Body of pancreas (tissue), 4 donors: ENCODE measurements at regions not wholly inside any gene's neighbourhood (a gene's known extent, or its start where the extent isn't known, plus 50 kb on each side); places are given as distances from the start of the nearest gene placed in this dataset.

Experiments
- ATAC-seq: fragments of 150-250 bp; one replicate; pipeline ENCODE4 v1.9.1; 2016
- DNase-seq, 4 donors: peaks; one replicate each; pipeline ENCODE4 v3.0.0-alpha.2; 2019
- H3K27ac ChIP-seq, 4 donors: fragments of 200-600 bp; sonication (generic); 1 replicate in 3 of 4; 2 replicates in 1 of 4; pipeline versions ENCODE4 v1.5.1 to v1.6.1; 2016 to 2019; ENCODE audit warnings: mild to moderate bottlenecking in 1 of 4, mixed read lengths in 1 of 4, moderate library complexity in 1 of 4
- H3K27me3 ChIP-seq, 2 donors: fragments of 200-600 bp; sonication (generic); one replicate each; pipeline ENCODE4 v1.6.0; 2016; ENCODE audit warnings: mild to moderate bottlenecking in 1 of 2
- H3K36me3 ChIP-seq, 2 donors: fragments of 200-600 bp; sonication (generic); replicated peaks in 1 of 2; 2 replicates each; pipeline ENCODE4 v1.5.1; 2016; ENCODE audit warnings: low read depth in 2 of 2; ENCODE audit not compliant: insufficient read depth in 1 of 2
- H3K4me1 ChIP-seq: fragments of 200-600 bp; sonication (generic); one replicate; pipeline ENCODE4 v1.6.0; 2016
- H3K4me3 ChIP-seq, 2 donors: fragments of 200-600 bp; sonication (generic); 1 replicate in 1 of 2; 2 replicates in 1 of 2; pipeline ENCODE4 v1.5.1; 2016 to 2019
- H3K9me3 ChIP-seq, 3 donors: fragments of 200-600 bp; sonication (generic); 1 replicate in 2 of 3; 2 replicates in 1 of 3; pipeline ENCODE4 v1.5.1; 2016
- CTCF ChIP-seq, 7 experiments: fragments of 450-650 bp in 4 of 7; fragments of 200-600 bp in 3 of 7; sonication (generic) in 3 of 7; IDR thresholded peaks; one replicate each; pipeline ENCODE4 v1.5.1; 2016 to 2019; ENCODE audit warnings: antibody characterized with exemption in 7 of 7
- POLR2A ChIP-seq, 3 donors: fragments of 450-650 bp; IDR thresholded peaks; one replicate each; pipeline ENCODE4 v1.6.1; 2016; ENCODE audit warnings: antibody characterized with exemption in 3 of 3, mild to moderate bottlenecking in 2 of 3
- WGBS, 2 donors: methylation state at CpG; one replicate each; pipeline ENCODE4 v1.1.5; 2017; 5-methylcytosine and 5-hydroxymethylcytosine counted together
- intact Hi-C: fragments of 100-400 bp; cut with DNase I; formaldehyde crosslinking; loops from one replicate; pipeline ENCODE4 v1.15.1; 2023

- intact Hi-C loops = no loop called here
- H3K27me3 ChIP-seq = no peaks in the 10 kb centered on the region
- WGBS, 2 donors = 64 to 69% methylated on average over 2 of the region's 2 CpGs
- H3K9me3 ChIP-seq = no peaks in the 10 kb centered on the region
- TF ChIP-seq POLR2A (IDR thresholded peaks at IDR 0.05) = no peak
- no peak for TF ChIP-seq CTCF (IDR thresholded peaks at IDR 0.05)
- ATAC-seq (no peak), DNase-seq (no peak)
- H3K27ac ChIP-seq = no peak overlapping the region
- H3K4me3 ChIP-seq = no peak overlapping the region
- no peaks in the 10 kb centered on the region for H3K4me1 ChIP-seq
- H3K36me3 ChIP-seq = no peaks in the 10 kb centered on the region
These were observed 473.3 kb upstream of the PCDH15 start for GRCh38 chr10:55274367-55274766.

DNA sequence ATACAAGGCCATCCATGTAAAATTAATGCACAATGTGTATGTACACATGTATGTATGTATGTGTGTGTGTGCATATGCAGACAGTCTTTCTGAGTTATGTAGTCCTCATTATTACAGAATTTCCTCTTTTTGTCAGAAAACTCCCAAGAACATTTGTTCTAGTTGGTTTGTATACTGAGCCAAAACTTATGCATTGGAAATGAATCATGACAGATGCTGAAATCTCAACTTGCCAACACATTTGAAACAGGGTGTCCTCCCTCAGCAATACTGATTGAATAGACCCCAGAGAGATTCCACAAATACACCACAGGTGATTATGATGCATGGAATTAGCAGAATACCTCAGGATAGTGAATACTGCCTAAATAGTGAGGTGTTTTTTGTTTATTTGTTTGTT, 472.9 kb upstream of the PCDH15 start:
- H3K27ac ChIP-seq = no peak overlapping the region
- intact Hi-C loops = no loop called here
- no peak for TF ChIP-seq POLR2A (IDR thresholded peaks at IDR 0.05)
- TF ChIP-seq CTCF (IDR thresholded peaks at IDR 0.05) = no peak
- DNase-seq (no peak), ATAC-seq (no peak)
- no peaks in the 10 kb centered on the region for H3K4me1 ChIP-seq
- H3K4me3 ChIP-seq = no peak overlapping the region
- no peaks in the 10 kb centered on the region for H3K9me3 ChIP-seq
- H3K36me3 ChIP-seq = no peaks in the 10 kb centered on the region
- H3K27me3 ChIP-seq = no peaks in the 10 kb centered on the region

DNA sequence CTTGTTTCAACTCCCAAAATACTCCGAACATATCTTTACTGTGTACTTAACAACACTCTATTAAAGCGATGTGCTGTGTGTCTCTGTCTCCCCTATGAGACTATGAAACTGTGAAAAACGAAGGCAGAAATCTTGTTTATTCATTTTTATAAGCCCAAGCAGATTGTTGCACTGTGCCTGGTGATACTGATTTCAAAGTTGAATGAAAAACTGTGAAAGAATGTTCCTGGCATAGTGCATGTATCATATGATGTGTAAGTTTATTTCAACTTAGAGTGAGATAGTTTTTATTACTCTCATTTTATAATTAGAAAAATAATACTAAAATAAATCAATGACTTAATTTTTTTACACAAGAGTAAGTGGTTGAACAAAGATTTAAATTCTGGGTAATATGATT, 471.9 kb upstream of the PCDH15 start:
- WGBS, 2 donors = 61 to 62% methylated on average over 3 of the region's 3 CpGs
- Histone ChIP-seq H3K9me3 (no peaks in the 10 kb centered on the region), H3K27me3 (no peaks in the 10 kb centered on the region), H3K36me3 (no peaks in the 10 kb centered on the region), H3K27ac (no peak overlapping the region), H3K4me1 (no peaks in the 10 kb centered on the region), H3K4me3 (no peak overlapping the region)
- intact Hi-C loops = no loop called here
- no peak for DNase-seq
- ATAC-seq = no peak
- TF ChIP-seq CTCF (IDR thresholded peaks at IDR 0.05) (no peak), POLR2A (IDR thresholded peaks at IDR 0.05) (no peak)

DNA sequence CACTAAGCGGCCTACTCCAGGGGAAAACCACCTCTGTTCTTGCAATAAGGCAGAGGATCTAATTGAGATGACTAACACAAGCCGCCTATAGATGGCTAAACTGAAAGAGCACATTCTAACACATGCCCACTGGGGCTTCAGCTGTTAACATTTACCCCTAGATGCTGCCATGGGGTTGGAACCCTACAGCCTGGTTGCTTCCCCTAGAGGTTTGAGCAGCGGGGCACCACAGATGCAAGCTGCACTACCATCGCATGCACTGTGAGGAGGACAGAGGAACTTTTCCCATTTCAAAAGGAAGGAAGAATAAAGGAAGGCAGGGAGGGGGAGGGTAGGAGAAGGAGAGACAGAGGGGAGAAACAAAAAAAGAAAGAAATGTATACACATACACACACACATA, 465.8 kb upstream of the PCDH15 start:
- no peak overlapping the region for H3K27ac ChIP-seq
- intact Hi-C loops = no loop called here
- no peaks in the 10 kb centered on the region for H3K4me1 ChIP-seq
- TF ChIP-seq CTCF (IDR thresholded peaks at IDR 0.05) = no peak
- TF ChIP-seq POLR2A (IDR thresholded peaks at IDR 0.05) = no peak
- no peaks in the 10 kb centered on the region for H3K27me3 ChIP-seq
- DNase-seq = no peak
- no peak for ATAC-seq
- H3K4me3 ChIP-seq = no peak overlapping the region
- whole genome bisulfite sequencing, 2 donors = 66 to 68% methylated on average over 4 of the region's 4 CpGs
- no peaks in the 10 kb centered on the region for H3K36me3 ChIP-seq
- no peaks in the 10 kb centered on the region for H3K9me3 ChIP-seq

DNA sequence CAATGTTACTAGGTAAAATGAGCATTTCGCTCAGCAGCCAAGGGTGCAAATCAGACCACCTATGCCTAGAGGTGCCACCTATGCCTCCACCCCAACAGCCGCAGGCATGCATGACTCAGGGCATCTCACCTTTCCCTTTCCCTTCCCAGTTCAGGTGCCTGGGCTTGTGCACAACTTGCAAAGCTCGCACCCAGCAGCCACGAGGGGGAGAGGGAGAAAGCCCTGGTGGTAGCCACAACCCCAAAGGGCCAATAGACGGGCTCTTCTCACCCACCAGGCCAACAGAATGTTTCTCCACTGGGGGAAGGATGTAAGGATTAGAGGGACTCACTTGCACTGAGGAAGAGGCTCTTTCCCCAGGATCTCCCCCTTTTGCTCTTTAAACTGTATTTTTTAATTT, 462.3 kb upstream of the PCDH15 start:
- intact Hi-C loops = no loop called here
- TF ChIP-seq CTCF (IDR thresholded peaks at IDR 0.05) (no peak), POLR2A (IDR thresholded peaks at IDR 0.05) (no peak)
- no peaks in the 10 kb centered on the region for H3K27me3 ChIP-seq
- H3K4me1 ChIP-seq = no peaks in the 10 kb centered on the region
- H3K27ac ChIP-seq = no peak overlapping the region
- no peaks in the 10 kb centered on the region for H3K9me3 ChIP-seq
- ATAC-seq = no peak
- H3K4me3 ChIP-seq = no peak overlapping the region
- H3K36me3 ChIP-seq = no peaks in the 10 kb centered on the region
- WGBS, 2 donors = 57 to 64% methylated on average over 4 to 5 of the region's 5 CpGs
- DNase-seq = no peak
